T-helper 1 cell (primary cell): ENCODE measurements at regions not wholly inside any gene's neighbourhood (a gene's known extent, or its start where the extent isn't known, plus 50 kb on each side); places are given as distances from the start of the nearest gene placed in this dataset.
"Not testable (repeated sequence)": the region's sequence is repeated elsewhere in the genome, so short reads cannot be mapped to it uniquely, and the experiment has no call there.

Experiments used
- DNase-seq, 5 donors: peaks; one replicate each; pipeline ENCODE4 v3.0.0-alpha.2; 2012 to 2020

- no peak for DNase-seq
These were observed 126.0 kb upstream of the RREB1 start for GRCh38 chr6:6981681-6982322.

GRCh38 chr6:6982663-6983062, 125.1 kb upstream of the RREB1 start:
- DNase-seq: no peak

- DNase-seq: no peak
These were observed 123.0 kb upstream of the RREB1 start for GRCh38 chr6:6984585-6985366.

GRCh38 chr6:6986344-6986743, 121.4 kb upstream of the RREB1 start:
- DNase-seq: no peak

- DNase-seq: no peak
These were observed 120.0 kb upstream of the RREB1 start for GRCh38 chr6:6987749-6988148.

GRCh38 chr6:6990059-6990458, 117.7 kb upstream of the RREB1 start:
- DNase-seq: not testable (repeated sequence)

- DNase-seq: no peak
These were observed 114.1 kb upstream of the RREB1 start for GRCh38 chr6:6993503-6994237.

- DNase-seq: no peak
These were observed 113.0 kb upstream of the RREB1 start for GRCh38 chr6:6994796-6995195.

- DNase-seq: no peak
These were observed 112.4 kb upstream of the RREB1 start for GRCh38 chr6:6995328-6995727.

- DNase-seq: no peak
These were observed 111.6 kb upstream of the RREB1 start for GRCh38 chr6:6996124-6996523.

GRCh38 chr6:6997263-6998193, 110.2 kb upstream of the RREB1 start:
- DNase-seq: no peak

- no peak for DNase-seq
These were observed 109.6 kb upstream of the RREB1 start for GRCh38 chr6:6998194-6998569.

GRCh38 chr6:7000825-7001777, 106.7 kb upstream of the RREB1 start:
- no peak for DNase-seq

- no peak for DNase-seq
These were observed 104.7 kb upstream of the RREB1 start for GRCh38 chr6:7003041-7003440.

GRCh38 chr6:7004581-7005297, 103.0 kb upstream of the RREB1 start:
- DNase-seq: no peak

- no peak for DNase-seq
These were observed 101.1 kb upstream of the RREB1 start for GRCh38 chr6:7006515-7007191.

- no peak for DNase-seq
These were observed 99.2 kb upstream of the RREB1 start for GRCh38 chr6:7008451-7008988.

GRCh38 chr6:7016226-7016625, 91.5 kb upstream of the RREB1 start:
- DNase-seq: no peak

GRCh38 chr6:7021301-7021700, 86.5 kb upstream of the RREB1 start:
- DNase-seq: no peak

GRCh38 chr6:7025861-7026260, 81.9 kb upstream of the RREB1 start:
- no peak for DNase-seq
